ENCODE measurements at regions not wholly inside any gene's neighbourhood (a gene's known extent, or its start where the extent isn't known, plus 50 kb on each side); places are given as distances from the start of the nearest gene placed in this dataset.

DNA sequence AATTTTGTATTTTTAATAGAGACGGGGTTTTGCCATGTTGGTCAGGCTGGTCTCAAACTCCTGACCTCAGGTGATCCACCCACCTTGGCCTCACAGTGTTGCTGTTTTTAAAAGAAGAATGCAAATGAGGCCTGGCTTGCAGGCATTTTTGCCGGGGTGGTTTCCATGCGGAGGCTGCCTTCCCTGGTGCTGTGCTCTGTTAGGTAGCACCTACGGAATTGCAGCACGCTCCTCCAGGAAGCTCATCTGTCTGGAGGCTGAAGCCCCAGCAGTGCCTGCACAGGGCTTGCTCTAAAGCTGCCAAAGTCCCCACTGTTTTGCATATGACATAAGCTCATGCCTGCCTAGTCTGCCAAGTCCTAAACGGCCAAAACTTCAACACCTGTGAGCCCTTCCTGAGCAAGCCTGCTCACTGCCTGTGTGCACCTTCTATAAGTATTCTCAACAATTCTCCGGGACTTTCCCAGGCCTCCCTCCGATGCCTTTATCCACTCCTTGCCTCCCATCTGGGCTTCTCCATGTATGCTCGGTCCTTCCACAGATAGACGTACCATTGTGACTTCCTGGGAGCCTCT, 551.3 kb upstream of the RAB6C start:
- intact Hi-C loops (cut with DNase I): no loop called here
- ATAC-seq: no peak

DNA sequence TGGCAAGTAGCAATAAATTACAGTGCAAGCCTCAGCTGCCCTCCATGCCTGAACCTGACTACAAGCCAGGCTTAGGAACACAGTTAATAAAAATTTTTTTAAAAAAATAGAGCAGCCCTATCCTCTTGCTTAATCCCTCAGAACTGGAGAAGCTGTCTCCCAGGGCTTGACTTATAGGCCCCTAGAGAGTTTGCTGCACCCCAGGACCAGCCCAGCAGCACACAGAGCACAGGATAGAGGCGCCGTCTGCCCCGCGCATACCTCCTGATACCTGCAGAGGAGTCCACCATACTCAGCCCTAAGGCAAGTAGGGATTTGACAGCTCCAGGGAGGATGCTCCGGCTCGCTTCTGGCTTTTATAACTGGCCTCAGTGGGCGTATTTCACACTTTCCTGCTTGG, 548.6 kb upstream of the RAB6C start:
- ATAC-seq (no peak), DNase-seq (no peak)
- Histone ChIP-seq H3K4me1 (no peaks in the 10 kb centered on the region), H3K9me3 (no peaks in the 10 kb centered on the region), H3K27me3 (no peaks in the 10 kb centered on the region), H3K36me3 (no peaks in the 10 kb centered on the region), H3K4me3 (no peak overlapping the region), H3K27ac (no peak overlapping the region)
- intact Hi-C loops (cut with DNase I): no loop called here
- TF ChIP-seq, protein P1, sequence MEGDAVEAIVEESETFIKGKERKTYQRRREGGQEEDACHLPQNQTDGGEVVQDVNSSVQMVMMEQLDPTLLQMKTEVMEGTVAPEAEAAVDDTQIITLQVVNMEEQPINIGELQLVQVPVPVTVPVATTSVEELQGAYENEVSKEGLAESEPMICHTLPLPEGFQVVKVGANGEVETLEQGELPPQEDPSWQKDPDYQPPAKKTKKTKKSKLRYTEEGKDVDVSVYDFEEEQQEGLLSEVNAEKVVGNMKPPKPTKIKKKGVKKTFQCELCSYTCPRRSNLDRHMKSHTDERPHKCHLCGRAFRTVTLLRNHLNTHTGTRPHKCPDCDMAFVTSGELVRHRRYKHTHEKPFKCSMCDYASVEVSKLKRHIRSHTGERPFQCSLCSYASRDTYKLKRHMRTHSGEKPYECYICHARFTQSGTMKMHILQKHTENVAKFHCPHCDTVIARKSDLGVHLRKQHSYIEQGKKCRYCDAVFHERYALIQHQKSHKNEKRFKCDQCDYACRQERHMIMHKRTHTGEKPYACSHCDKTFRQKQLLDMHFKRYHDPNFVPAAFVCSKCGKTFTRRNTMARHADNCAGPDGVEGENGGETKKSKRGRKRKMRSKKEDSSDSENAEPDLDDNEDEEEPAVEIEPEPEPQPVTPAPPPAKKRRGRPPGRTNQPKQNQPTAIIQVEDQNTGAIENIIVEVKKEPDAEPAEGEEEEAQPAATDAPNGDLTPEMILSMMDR (IDR thresholded peaks at IDR 0.05): no peak

More for the DNA sequence above, 551.3 kb upstream of the RAB6C start:
- no peak for DNase-seq
- H3K36me3 ChIP-seq: no peaks in the 10 kb centered on the region
- TF ChIP-seq, protein P1 (IDR thresholded peaks at IDR 0.05): no peak
- H3K27me3 ChIP-seq: no peaks in the 10 kb centered on the region
- no peak overlapping the region for H3K4me3 ChIP-seq
- no peaks in the 10 kb centered on the region for H3K9me3 ChIP-seq
- no peak overlapping the region for H3K27ac ChIP-seq
- H3K4me1 ChIP-seq: no peaks in the 10 kb centered on the region

DNA sequence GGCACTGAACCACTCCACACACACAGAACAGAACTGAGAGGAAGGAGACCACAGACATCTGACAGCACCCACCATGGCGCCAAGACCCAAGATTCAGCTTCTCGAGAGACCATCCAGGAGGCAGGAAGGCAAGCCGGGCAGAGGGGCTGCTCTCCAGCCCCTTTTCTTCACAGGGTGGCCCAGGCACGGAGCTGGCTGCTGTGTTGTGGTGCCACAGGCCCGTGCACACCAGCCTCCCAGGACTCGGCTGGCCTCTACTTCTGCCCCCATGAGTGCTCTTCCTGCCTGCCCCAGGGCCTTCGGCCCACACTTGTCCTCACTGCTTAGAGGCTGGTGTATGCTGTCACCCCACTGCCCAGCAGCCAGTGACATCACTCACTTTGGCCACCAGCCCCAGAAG, 547.6 kb upstream of the RAB6C start:
- no peaks in the 10 kb centered on the region for H3K27me3 ChIP-seq
- no peaks in the 10 kb centered on the region for H3K36me3 ChIP-seq
- H3K9me3 ChIP-seq: no peaks in the 10 kb centered on the region
- no peak overlapping the region for H3K4me3 ChIP-seq
- intact Hi-C loops (cut with DNase I): no loop called here
- DNase-seq (no peak), ATAC-seq (no peak)
- TF ChIP-seq, protein P1 (IDR thresholded peaks at IDR 0.05): no peak
- no peaks in the 10 kb centered on the region for H3K4me1 ChIP-seq
- no peak overlapping the region for H3K27ac ChIP-seq

DNA sequence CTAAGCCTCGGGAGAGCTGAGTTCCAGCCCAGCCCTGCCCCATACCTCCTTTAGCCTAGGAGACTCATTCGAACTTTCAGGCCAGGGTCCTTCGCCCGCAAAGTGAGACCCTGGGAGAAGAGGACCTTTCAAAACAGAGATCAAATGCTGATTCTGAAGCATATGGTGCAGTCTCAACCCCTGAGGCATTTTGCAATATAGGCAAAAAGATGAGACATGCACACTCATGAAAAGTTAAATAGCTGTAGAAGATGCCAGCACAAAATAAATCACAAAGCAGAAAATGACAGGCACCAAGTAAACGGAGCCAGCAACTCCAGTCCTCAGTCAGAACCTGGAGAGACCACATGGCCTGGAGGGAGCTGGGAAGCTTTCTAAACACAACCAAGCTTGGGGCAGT, 542.7 kb upstream of the RAB6C start:
- DNase-seq (no peak), ATAC-seq (no peak)
- intact Hi-C loops (cut with DNase I): no loop called here
- H3K4me3 ChIP-seq: no peak overlapping the region
- H3K27me3 ChIP-seq: no peaks in the 10 kb centered on the region
- H3K4me1 ChIP-seq: no peaks in the 10 kb centered on the region
- no peaks in the 10 kb centered on the region for H3K36me3 ChIP-seq
- H3K9me3 ChIP-seq: no peaks in the 10 kb centered on the region
- TF ChIP-seq, protein P1 (IDR thresholded peaks at IDR 0.05): no peak
- H3K27ac ChIP-seq: no peak overlapping the region

DNA sequence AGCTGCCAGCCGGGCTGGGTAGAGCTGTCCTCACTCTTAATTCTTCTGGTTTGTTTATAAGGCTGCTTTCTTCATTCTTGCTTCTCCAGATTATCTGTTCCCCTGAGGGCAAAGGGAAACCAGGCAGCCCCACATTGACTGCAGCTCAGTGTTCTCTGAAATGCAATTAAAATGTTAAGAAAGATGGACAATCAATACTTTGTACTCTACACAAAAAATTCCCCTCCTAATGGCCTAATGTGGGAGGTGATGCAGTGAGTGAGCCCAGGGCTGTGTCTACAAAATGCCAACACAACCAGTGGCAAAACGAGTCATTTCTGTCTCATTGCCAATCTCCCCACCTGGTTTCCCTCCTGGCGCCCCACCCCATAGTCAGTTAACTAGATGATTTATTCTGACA, 541.7 kb upstream of the RAB6C start:
- intact Hi-C loops (cut with DNase I): no loop called here
- no peak for DNase-seq
- no peaks in the 10 kb centered on the region for H3K9me3 ChIP-seq
- H3K27me3 ChIP-seq: no peaks in the 10 kb centered on the region
- H3K36me3 ChIP-seq: no peaks in the 10 kb centered on the region
- no peaks in the 10 kb centered on the region for H3K4me1 ChIP-seq
- H3K4me3 ChIP-seq: no peak overlapping the region
- TF ChIP-seq, protein P1 (IDR thresholded peaks at IDR 0.05): no peak
- ATAC-seq: no peak
- H3K27ac ChIP-seq: no peak overlapping the region
